ENCODE measurements at regions not wholly inside any gene's neighbourhood (a gene's known extent, or its start where the extent isn't known, plus 50 kb on each side); places are given as distances from the start of the nearest gene placed in this dataset.

- Histone ChIP-seq H3K27ac (no peak overlapping the region), H3K9me3 (ENCODE audit: low read depth, low read length) (no peaks in the 10 kb centered on the region), H3K4me3 (no peak overlapping the region), H3K9ac (ENCODE audit: insufficient read length) (no peak overlapping the region), H3K36me3 (ENCODE audit: insufficient read depth, low read length) (no peaks in the 10 kb centered on the region)
- no peak for TF ChIP-seq POLR2AphosphoS5 (IDR thresholded peaks at IDR 0.05; ENCODE audit: borderline replicate concordance, low read depth, low read length)
- TF ChIP-seq EZH2 (IDR thresholded peaks at IDR 0.05) = no peak
- no peak for TF ChIP-seq FOXP2 (optimal IDR thresholded peaks at IDR 0.05; ENCODE audit: control extremely low read depth, extremely low read length, insufficient read depth)
- DNase-seq (ENCODE audit: low read depth, low spot score) = no peak
Measured at GRCh38 chr14:85391892-85392291, 138.1 kb upstream of the FLRT2 start.

DNA sequence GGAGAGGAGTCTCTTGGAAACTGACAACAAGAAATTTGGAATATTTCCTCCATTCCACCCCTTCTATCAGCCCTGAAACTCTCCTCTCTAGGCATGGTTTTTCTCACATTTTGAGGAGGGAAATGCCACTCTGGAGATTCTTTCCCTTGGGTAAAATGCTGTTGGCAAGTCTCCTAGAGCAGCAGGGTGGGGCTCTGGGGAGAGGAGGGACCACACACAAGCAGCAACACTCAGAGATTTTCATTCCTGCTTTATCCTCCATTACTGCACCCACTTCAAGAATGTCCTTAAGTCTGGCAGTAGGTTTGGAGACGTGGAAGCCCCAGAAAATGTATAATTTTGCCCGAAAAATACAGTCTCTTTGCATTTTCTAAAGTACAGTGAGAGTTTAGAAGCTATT is 130.8 kb upstream of the FLRT2 start:
- H3K27ac ChIP-seq = no peak overlapping the region
- no peaks in the 10 kb centered on the region for H3K36me3 ChIP-seq (ENCODE audit: insufficient read depth, low read length)
- DNase-seq (ENCODE audit: low read depth, low spot score) = no peak
- no peak overlapping the region for H3K4me3 ChIP-seq
- H3K9ac ChIP-seq (ENCODE audit: insufficient read length) = no peak overlapping the region
- H3K9me3 ChIP-seq (ENCODE audit: low read depth, low read length) = no peaks in the 10 kb centered on the region
- no peak for TF ChIP-seq FOXP2 (optimal IDR thresholded peaks at IDR 0.05; ENCODE audit: control extremely low read depth, extremely low read length, insufficient read depth)
- no peak for TF ChIP-seq EZH2 (IDR thresholded peaks at IDR 0.05)
- TF ChIP-seq POLR2AphosphoS5 (IDR thresholded peaks at IDR 0.05; ENCODE audit: borderline replicate concordance, low read depth, low read length) = no peak

- Histone ChIP-seq H3K27ac (no peak overlapping the region), H3K36me3 (ENCODE audit: insufficient read depth, low read length) (no peaks in the 10 kb centered on the region), H3K9ac (ENCODE audit: insufficient read length) (no peak overlapping the region), H3K4me3 (no peak overlapping the region), H3K9me3 (ENCODE audit: low read depth, low read length) (no peaks in the 10 kb centered on the region)
- no peak for DNase-seq (ENCODE audit: low read depth, low spot score)
- no peak for TF ChIP-seq FOXP2 (optimal IDR thresholded peaks at IDR 0.05; ENCODE audit: control extremely low read depth, extremely low read length, insufficient read depth)
- no peak for TF ChIP-seq EZH2 (IDR thresholded peaks at IDR 0.05)
- no peak for TF ChIP-seq POLR2AphosphoS5 (IDR thresholded peaks at IDR 0.05; ENCODE audit: borderline replicate concordance, low read depth, low read length)
Measured at GRCh38 chr14:85400678-85401077, 129.3 kb upstream of the FLRT2 start.

- Histone ChIP-seq H3K4me3 (no peak overlapping the region), H3K9ac (ENCODE audit: insufficient read length) (no peak overlapping the region), H3K27ac (no peak overlapping the region), H3K36me3 (ENCODE audit: insufficient read depth, low read length) (no peaks in the 10 kb centered on the region), H3K9me3 (ENCODE audit: low read depth, low read length) (no peaks in the 10 kb centered on the region)
- TF ChIP-seq POLR2AphosphoS5 (IDR thresholded peaks at IDR 0.05; ENCODE audit: borderline replicate concordance, low read depth, low read length) (no peak), EZH2 (IDR thresholded peaks at IDR 0.05) (no peak), FOXP2 (optimal IDR thresholded peaks at IDR 0.05; ENCODE audit: control extremely low read depth, extremely low read length, insufficient read depth) (no peak)
- DNase-seq (ENCODE audit: low read depth, low spot score) = no peak
Measured at GRCh38 chr14:85401384-85401783, 128.6 kb upstream of the FLRT2 start.

DNA sequence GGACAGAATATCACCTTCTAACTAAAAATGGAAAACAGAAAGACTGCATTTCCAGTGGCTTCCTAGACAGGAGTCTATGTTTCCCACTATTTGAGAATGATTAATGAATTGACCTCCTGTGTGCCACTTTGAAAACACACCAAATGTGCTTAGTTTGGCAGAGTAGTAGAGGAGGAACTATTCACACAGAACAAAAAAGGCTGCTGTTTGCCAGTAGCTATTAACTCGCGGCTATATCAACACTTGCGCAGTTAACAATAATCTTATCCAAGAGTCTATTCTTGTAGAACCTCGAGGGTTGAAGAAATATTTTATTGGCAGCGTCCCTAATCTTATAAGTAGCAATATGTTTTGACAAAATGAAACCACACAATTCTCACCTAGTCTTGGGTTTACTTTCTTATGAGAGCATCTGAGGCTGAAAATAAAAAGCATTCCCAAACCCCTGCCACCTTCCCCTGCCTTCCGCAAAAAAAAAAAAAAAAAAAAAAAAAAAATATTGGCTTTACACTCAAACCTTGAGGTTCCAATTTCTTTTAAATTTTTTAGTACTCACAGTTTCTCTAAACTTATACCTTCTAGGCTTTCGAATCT is 127.3 kb upstream of the FLRT2 start:
- no peak for DNase-seq (ENCODE audit: low read depth, low spot score)

GRCh38 chr14:85409481-85410210 is 120.3 kb upstream of the FLRT2 start:
- no peak overlapping the region for H3K9ac ChIP-seq (ENCODE audit: insufficient read length)

More for the DNA sequence above, 127.3 kb upstream of the FLRT2 start:
- H3K9ac ChIP-seq (ENCODE audit: insufficient read length) = no peak overlapping the region
- H3K9me3 ChIP-seq (ENCODE audit: low read depth, low read length) = no peaks in the 10 kb centered on the region
- H3K4me3 ChIP-seq = no peak overlapping the region
- no peaks in the 10 kb centered on the region for H3K36me3 ChIP-seq (ENCODE audit: insufficient read depth, low read length)
- H3K27ac ChIP-seq = no peak overlapping the region
- no peak for TF ChIP-seq EZH2 (IDR thresholded peaks at IDR 0.05)
- TF ChIP-seq FOXP2 (optimal IDR thresholded peaks at IDR 0.05; ENCODE audit: control extremely low read depth, extremely low read length, insufficient read depth) = no peak
- TF ChIP-seq POLR2AphosphoS5 (IDR thresholded peaks at IDR 0.05; ENCODE audit: borderline replicate concordance, low read depth, low read length) = no peak

DNA sequence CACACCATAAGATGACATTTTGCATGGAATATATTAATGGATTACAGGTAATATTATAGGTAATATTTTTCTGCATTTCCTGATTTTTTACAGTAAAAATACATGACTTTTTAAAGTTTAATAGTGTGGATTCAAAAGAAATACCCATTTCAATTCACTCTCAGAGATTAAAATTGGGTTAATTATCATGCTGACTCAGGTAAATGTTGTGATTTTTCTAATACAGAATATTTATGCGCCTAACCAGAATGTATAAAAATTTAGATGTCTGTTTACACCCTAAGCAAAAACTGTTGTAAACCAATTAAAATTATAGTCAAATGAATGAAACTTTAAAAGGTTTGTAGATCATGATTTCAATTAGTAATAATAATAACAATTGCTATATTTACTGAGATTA is 117.2 kb upstream of the FLRT2 start:
- DNase-seq (ENCODE audit: low read depth, low spot score) = no peak
- TF ChIP-seq EZH2 (IDR thresholded peaks at IDR 0.05) = no peak
- TF ChIP-seq POLR2AphosphoS5 (IDR thresholded peaks at IDR 0.05; ENCODE audit: borderline replicate concordance, low read depth, low read length) = no peak
- no peak for TF ChIP-seq FOXP2 (optimal IDR thresholded peaks at IDR 0.05; ENCODE audit: control extremely low read depth, extremely low read length, insufficient read depth)
- no peak overlapping the region for H3K4me3 ChIP-seq
- no peaks in the 10 kb centered on the region for H3K9me3 ChIP-seq (ENCODE audit: low read depth, low read length)
- no peak overlapping the region for H3K9ac ChIP-seq (ENCODE audit: insufficient read length)
- no peaks in the 10 kb centered on the region for H3K36me3 ChIP-seq (ENCODE audit: insufficient read depth, low read length)
- no peak overlapping the region for H3K27ac ChIP-seq

More at GRCh38 chr14:85409481-85410210, 120.3 kb upstream of the FLRT2 start:
- Histone ChIP-seq H3K4me3 (no peak overlapping the region), H3K36me3 (ENCODE audit: insufficient read depth, low read length) (no peaks in the 10 kb centered on the region), H3K9me3 (ENCODE audit: low read depth, low read length) (no peaks in the 10 kb centered on the region), H3K27ac (no peak overlapping the region)
- TF ChIP-seq EZH2 (IDR thresholded peaks at IDR 0.05) (no peak), FOXP2 (optimal IDR thresholded peaks at IDR 0.05; ENCODE audit: control extremely low read depth, extremely low read length, insufficient read depth) (no peak), POLR2AphosphoS5 (IDR thresholded peaks at IDR 0.05; ENCODE audit: borderline replicate concordance, low read depth, low read length) (no peak)
- no peak for DNase-seq (ENCODE audit: low read depth, low spot score)

- no peak for DNase-seq (ENCODE audit: low read depth, low spot score)
- H3K4me3 ChIP-seq = no peak overlapping the region
- H3K36me3 ChIP-seq (ENCODE audit: insufficient read depth, low read length) = no peaks in the 10 kb centered on the region
- H3K9me3 ChIP-seq (ENCODE audit: low read depth, low read length) = no peaks in the 10 kb centered on the region
- no peak overlapping the region for H3K9ac ChIP-seq (ENCODE audit: insufficient read length)
- H3K27ac ChIP-seq = no peak overlapping the region
- TF ChIP-seq FOXP2 (optimal IDR thresholded peaks at IDR 0.05; ENCODE audit: control extremely low read depth, extremely low read length, insufficient read depth) (no peak), EZH2 (IDR thresholded peaks at IDR 0.05) (no peak), POLR2AphosphoS5 (IDR thresholded peaks at IDR 0.05; ENCODE audit: borderline replicate concordance, low read depth, low read length) (no peak)
Measured at GRCh38 chr14:85413836-85414526, 116.0 kb upstream of the FLRT2 start.
